AML-193 (cell line): ENCODE measurements at regions not wholly inside any gene's neighbourhood (a gene's known extent, or its start where the extent isn't known, plus 50 kb on each side); places are given as distances from the start of the nearest gene placed in this dataset.
"Not testable (repeated sequence)": the region's sequence is repeated elsewhere in the genome, so short reads cannot be mapped to it uniquely, and the experiment has no call there.

Source experiments
- DNase-seq, 2 experiments: peaks; one replicate each; lab custom pipeline; 2025; lab: John Stamatoyannopoulos, UW

- DNase-seq, result no peak
These were observed 350.4 kb downstream of the TMEM121 start for GRCh38 chr14:105876829-105877228.

GRCh38 chr14:105877645-105878044, 351.3 kb downstream of the TMEM121 start:
- DNase-seq, result no peak

GRCh38 chr14:105878125-105878524, 351.7 kb downstream of the TMEM121 start:
- no peak for DNase-seq

GRCh38 chr14:105878554-105878953, 352.2 kb downstream of the TMEM121 start:
- DNase-seq, result no peak

- DNase-seq, result no peak
These were observed 353.1 kb downstream of the TMEM121 start for GRCh38 chr14:105879503-105879866.

GRCh38 chr14:105879867-105880561, 353.6 kb downstream of the TMEM121 start:
- DNase-seq, result no peak

GRCh38 chr14:105880616-105881015, 354.2 kb downstream of the TMEM121 start:
- DNase-seq, result no peak

- no peak for DNase-seq
These were observed 354.9 kb downstream of the TMEM121 start for GRCh38 chr14:105881021-105881930.

- DNase-seq, result not testable (repeated sequence)
These were observed 355.6 kb downstream of the TMEM121 start for GRCh38 chr14:105882011-105882410.

- no peak for DNase-seq
These were observed 356.2 kb downstream of the TMEM121 start for GRCh38 chr14:105882626-105883025.

GRCh38 chr14:105883066-105884005, 357.0 kb downstream of the TMEM121 start:
- DNase-seq, result no peak

GRCh38 chr14:105884192-105884807, 357.9 kb downstream of the TMEM121 start:
- DNase-seq, result not testable (repeated sequence)

GRCh38 chr14:105884808-105885281, 358.5 kb downstream of the TMEM121 start:
- no peak for DNase-seq

- no peak for DNase-seq
These were observed 359.4 kb downstream of the TMEM121 start for GRCh38 chr14:105885561-105886320.

- not testable (repeated sequence) for DNase-seq
These were observed 360.4 kb downstream of the TMEM121 start for GRCh38 chr14:105886791-105887191.

- DNase-seq, result no peak
These were observed 361.3 kb downstream of the TMEM121 start for GRCh38 chr14:105887692-105888091.

GRCh38 chr14:105888151-105888550, 361.8 kb downstream of the TMEM121 start:
- DNase-seq, result no peak

GRCh38 chr14:105888784-105889665, 362.6 kb downstream of the TMEM121 start:
- no peak for DNase-seq

- no peak for DNase-seq
These were observed 363.5 kb downstream of the TMEM121 start for GRCh38 chr14:105889666-105890473.
